HG02759 (cell line): ENCODE measurements at regions not wholly inside any gene's neighbourhood (a gene's known extent, or its start where the extent isn't known, plus 50 kb on each side); places are given as distances from the start of the nearest gene placed in this dataset.

Source experiments
- ATAC-seq: cut with Tn5 transposase; IDR thresholded peaks from one replicate; pipeline ENCODE4 v1.9.1; 2021; ENCODE audit warnings: mild to moderate bottlenecking, moderate library complexity; ENCODE audit not compliant: unreplicated experiment

DNA sequence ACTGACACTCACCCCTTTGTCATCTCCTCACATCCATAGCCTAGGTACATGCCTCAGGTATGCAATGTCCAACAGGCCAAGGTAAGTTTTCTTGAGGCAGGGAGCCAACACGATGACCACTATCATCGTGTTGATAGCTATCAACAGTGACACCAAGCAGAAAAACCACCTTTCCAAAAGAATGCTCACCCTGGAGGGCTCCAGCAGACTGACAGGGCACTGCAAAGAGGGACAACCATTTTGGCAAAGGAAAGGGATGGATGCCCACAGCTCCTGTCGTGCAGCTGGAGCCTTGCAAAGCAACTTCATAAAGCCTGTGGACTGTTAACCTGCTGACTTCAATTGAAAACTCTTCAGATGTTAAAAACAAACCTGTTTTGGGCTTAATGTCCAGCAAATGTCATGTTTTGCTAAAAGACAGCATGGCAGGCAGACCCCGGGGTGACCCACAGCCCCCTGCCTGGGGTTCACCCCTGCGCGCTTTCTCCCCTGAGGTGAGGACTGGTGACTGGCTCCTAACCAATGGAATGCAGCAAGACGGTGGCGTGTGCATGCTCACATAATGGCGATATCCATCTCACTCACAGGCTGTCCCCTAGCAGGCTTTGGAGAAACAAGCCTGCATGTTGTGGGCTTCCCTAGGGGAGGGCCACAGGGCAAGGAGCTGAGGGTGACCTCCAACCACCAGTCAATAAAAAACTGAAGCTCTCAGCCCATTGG, 293.8 kb downstream of the TCERG1L start:
- ATAC-seq = no peak

GRCh38 chr10:131018886-131019500, 292.5 kb downstream of the TCERG1L start:
- no peak for ATAC-seq

DNA sequence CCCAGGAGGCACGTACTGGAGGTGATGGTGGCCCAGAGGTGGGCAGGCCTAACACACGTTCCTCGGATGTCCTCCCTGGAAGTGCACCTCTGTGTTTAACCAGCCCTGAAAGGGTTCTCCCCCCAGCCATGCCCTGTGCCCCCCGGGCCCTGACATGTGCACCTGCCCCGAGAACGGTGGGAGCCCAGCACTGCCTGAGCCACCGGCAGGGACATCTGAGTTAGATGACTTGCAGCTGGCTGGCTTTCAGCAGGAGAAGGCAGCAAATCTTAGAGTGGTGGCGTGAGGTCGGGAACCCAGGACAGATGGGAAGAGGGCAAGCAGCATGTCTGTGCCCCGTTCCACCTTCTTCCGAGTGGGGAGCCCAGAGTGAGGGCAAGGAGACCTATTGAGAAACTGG, 291.8 kb downstream of the TCERG1L start:
- ATAC-seq = no peak

DNA sequence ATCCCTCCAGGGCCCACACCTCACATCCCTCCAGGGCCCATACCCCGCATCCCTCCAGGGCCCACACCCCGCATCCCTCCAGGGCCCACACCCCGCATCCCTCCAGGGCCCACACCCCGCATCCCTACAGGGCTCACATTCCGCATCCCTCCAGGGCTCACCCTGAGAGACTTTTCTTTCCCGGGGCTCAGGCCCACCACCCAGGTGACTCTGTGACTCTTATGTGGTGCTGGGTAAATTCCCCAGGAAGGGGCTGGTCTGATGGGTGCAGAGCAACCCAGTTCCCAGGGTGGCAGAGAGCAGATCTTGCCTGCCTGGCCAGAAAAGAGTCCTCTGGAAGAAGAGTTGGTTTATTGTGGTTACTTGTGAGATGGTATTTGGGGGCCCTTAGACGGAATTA, 290.7 kb downstream of the TCERG1L start:
- ATAC-seq = no peak

DNA sequence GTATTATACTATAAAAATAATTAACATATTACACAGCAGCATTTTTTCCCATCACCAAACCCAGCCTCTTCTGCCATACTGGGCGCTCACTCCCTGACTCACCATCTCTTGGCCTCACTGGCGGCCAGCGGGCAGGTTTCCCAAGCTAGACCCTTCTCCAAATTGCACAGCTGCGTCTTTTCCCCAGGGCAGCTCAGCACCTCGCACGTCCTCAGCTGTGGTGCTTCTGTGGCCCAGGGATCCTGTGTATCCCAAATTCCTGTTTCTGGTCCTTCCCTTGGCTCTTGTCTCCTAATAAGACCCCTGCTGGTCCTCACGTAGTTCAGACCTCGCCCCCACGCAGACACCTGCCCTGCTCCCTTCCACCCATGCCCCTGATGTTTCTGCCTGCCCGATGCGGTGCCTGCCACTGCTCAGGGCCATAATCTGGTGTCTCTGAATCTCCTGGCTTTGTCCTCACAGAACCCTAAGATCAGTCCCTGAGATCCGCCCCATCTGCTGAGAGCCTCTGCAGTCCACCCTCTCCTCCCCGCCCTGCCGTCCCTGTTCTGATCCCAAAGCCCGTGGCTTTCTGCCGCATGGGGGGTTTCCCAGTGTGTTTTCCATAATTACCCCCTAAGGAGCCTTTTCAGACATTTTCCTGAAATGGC, 290.1 kb downstream of the TCERG1L start:
- ATAC-seq = no peak

GRCh38 chr10:131021969-131022368, 289.6 kb downstream of the TCERG1L start:
- no peak for ATAC-seq

- ATAC-seq = no peak
Observed at GRCh38 chr10:131022369-131022768, 289.2 kb downstream of the TCERG1L start.

DNA sequence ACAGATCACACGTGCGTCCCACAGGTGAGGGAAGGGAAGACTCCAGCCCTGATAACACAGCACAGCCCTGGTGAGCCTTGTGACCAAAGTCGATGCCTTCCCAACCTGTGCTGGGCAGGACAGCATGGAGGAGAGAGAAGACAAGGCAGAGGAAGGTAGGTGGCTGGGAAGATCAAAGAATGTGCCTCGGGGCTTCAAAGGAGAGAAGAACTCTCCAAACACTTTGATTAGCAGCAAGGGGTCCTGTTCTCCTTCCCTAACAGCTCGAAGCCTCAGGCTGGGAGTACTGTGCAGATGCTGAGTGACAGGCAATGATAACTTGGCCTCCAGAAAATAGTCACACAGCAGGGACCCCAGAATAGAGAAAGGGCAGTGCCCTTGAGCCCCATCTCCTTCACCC, 288.5 kb downstream of the TCERG1L start:
- ATAC-seq = no peak

- no peak for ATAC-seq
Observed at GRCh38 chr10:131024259-131025131, 287.0 kb downstream of the TCERG1L start.

DNA sequence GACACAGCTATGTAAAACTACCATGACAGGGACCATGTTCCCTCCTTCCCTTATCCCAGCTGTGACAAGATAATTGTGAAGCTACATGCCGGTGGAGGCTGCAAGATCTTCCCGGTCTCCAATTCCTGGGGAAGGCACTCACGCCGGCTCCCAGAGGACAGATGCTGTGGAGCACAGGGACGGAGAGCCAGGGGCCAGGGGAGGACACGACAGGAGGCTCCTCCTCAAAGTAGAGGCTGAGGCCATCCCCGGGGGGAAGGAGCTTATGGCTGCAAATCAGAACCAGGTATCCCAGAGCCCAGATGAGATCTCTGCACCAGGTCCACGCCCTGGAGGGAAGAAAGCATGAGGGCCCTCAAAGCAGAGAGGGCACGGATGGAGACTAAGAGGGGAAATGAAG, 286.2 kb downstream of the TCERG1L start:
- no peak for ATAC-seq

DNA sequence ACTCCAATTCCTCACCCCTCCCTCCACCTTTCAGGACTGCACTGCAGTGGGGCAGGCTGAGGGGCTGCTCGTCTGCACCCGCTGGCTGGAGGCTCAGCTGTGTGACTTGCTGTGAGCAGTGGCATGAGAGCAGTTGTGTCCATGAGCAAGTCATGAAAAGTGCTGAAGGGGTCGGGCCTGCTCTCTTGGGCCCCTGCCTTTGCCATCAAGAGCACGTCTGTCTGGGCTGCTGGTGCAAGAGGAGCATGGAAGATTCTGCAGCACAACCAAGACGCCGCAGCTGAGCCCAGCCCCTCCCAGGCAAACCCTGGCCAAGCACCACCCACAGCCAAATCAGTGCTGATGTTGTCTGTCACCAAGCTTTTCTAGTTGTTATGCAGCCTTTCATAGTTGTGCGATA, 284.3 kb downstream of the TCERG1L start:
- no peak for ATAC-seq

DNA sequence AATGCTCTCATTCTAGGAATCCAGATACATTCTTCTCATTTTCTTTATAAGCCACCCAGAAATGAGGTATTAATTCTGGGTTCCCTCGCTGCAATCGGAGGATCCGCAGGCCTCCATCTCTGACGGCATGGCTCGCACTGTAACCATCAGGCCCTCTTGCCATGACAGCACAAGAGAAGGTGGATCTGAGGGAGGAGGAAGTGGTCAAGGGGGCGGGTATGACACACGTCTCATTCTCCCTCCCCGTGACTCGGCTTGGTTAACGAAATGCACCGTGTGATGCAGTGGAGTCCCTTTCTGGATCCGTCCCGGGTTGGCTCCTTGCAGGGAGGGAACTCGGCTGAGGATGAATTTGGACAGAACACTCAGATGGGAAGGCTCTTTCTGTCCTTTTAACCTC, 280.2 kb downstream of the TCERG1L start:
- no peak for ATAC-seq

- ATAC-seq = no peak
Observed at GRCh38 chr10:131032329-131033165, 279.0 kb downstream of the TCERG1L start.

GRCh38 chr10:131033166-131034085, 278.1 kb downstream of the TCERG1L start:
- ATAC-seq = no peak

DNA sequence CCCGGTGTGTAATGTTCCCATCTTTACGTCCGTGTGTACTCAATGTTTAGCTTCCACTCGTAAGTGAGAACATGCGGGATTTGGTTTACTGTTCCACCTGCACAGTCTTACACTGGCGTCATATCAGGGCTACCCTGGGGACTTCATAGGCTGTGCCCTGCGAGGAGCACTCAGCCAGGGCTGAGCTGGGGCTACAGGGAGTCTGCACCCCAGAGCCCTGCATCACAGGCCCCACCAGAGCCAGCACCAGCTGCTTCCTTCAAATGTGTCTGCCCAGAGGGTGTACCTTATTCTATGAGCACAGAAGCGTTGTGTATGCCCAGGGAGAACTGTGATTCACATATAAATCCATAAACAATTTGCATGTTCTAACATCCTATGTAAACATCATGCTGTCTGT, 277.1 kb downstream of the TCERG1L start:
- no peak for ATAC-seq

DNA sequence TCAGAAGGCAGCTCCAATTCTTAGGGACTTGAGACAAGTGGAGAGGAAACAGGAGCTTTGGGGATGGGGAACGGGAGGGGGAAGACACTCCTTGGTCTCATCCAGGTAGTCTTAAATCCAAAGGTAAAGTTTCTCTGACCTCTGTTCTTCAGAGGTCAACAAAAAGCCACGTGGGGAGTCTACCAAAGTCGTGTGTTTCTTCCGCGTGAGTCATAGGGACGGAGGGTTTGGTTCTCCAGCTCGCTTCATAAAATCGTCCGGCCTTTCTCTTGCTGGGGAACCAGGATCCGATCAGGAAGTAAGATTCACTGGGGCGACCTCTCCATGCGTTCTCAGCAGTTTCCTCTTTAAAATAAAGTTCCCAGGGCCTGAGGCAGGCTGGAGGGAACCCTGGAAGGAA, 275.7 kb downstream of the TCERG1L start:
- no peak for ATAC-seq

- ATAC-seq = no peak
Observed at GRCh38 chr10:131038056-131038455, 273.5 kb downstream of the TCERG1L start.

GRCh38 chr10:131041031-131041430, 270.5 kb downstream of the TCERG1L start:
- no peak for ATAC-seq

DNA sequence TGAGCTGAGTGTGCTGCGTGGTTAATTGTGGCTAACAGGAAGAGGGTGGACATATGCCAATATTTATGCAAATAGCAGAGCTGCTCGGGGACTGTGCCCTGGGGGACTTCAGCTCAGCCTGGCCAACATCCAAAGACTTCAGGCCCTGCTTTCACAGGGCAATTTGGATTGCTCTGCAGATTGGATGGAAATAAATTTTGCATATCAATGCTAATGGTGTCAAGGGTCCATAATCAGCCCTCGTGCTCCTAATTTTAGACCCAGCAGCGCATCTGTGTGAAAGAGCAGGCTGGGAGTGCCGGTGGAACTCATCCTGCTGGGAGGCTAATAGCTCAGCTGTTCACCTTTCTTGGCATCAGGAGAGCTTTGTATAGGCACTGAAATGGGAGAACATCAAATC, 270.1 kb downstream of the TCERG1L start:
- no peak for ATAC-seq
